ENCODE measurements at regions not wholly inside any gene's neighbourhood (a gene's known extent, or its start where the extent isn't known, plus 50 kb on each side); places are given as distances from the start of the nearest gene placed in this dataset.
"Not testable (repeated sequence)": the region's sequence is repeated elsewhere in the genome, so short reads cannot be mapped to it uniquely, and the experiment has no call there.

GRCh38 chr7:98727146-98727709 lies 110.1 kb downstream of the NPTX2 start:
- no peak for DNase-seq (ENCODE audit: low spot score)

- DNase-seq (ENCODE audit: low spot score) = no peak
These were observed 111.5 kb downstream of the NPTX2 start for GRCh38 chr7:98728555-98728954.

GRCh38 chr7:98729121-98729520 lies 112.0 kb downstream of the NPTX2 start:
- DNase-seq (ENCODE audit: low spot score) = no peak

- DNase-seq (ENCODE audit: low spot score) = no peak
These were observed 113.2 kb downstream of the NPTX2 start for GRCh38 chr7:98730326-98730725.

GRCh38 chr7:98731651-98732050 lies 114.6 kb downstream of the NPTX2 start:
- DNase-seq (ENCODE audit: low spot score) = no peak

- no peak for DNase-seq (ENCODE audit: low spot score)
These were observed 116.0 kb downstream of the NPTX2 start for GRCh38 chr7:98733036-98733435.

GRCh38 chr7:98735801-98736200 lies 118.7 kb downstream of the NPTX2 start:
- DNase-seq (ENCODE audit: low spot score) = no peak

- DNase-seq (ENCODE audit: low spot score) = not testable (repeated sequence)
These were observed 119.4 kb downstream of the NPTX2 start for GRCh38 chr7:98736461-98736860.

- DNase-seq (ENCODE audit: low spot score) = no peak
These were observed 120.1 kb downstream of the NPTX2 start for GRCh38 chr7:98737176-98737575.

GRCh38 chr7:98740643-98741042 lies 123.6 kb downstream of the NPTX2 start:
- DNase-seq (ENCODE audit: low spot score) = no peak

- peak; percentile 62 for DNase-seq (ENCODE audit: low spot score)
These were observed 124.0 kb downstream of the TMEM130 start for GRCh38 chr7:98745722-98746318.

- no peak for DNase-seq (ENCODE audit: low spot score)
These were observed 121.7 kb downstream of the TMEM130 start for GRCh38 chr7:98748090-98748489.

GRCh38 chr7:98753176-98753575 lies 116.6 kb downstream of the TMEM130 start:
- DNase-seq (ENCODE audit: low spot score) = no peak

GRCh38 chr7:98753989-98754479 lies 115.8 kb downstream of the TMEM130 start:
- DNase-seq (ENCODE audit: low spot score) = no peak

GRCh38 chr7:98755138-98755898 lies 114.5 kb downstream of the TMEM130 start:
- no peak for DNase-seq (ENCODE audit: low spot score)

GRCh38 chr7:98758157-98758556 lies 111.7 kb downstream of the TMEM130 start:
- no peak for DNase-seq (ENCODE audit: low spot score)

GRCh38 chr7:98760201-98760651 lies 109.6 kb downstream of the TMEM130 start:
- DNase-seq (ENCODE audit: low spot score) = no peak

- DNase-seq (ENCODE audit: low spot score) = no peak
These were observed 108.6 kb downstream of the TMEM130 start for GRCh38 chr7:98761225-98761624.

- no peak for DNase-seq (ENCODE audit: low spot score)
These were observed 107.2 kb downstream of the TMEM130 start for GRCh38 chr7:98762620-98763019.

GRCh38 chr7:98763441-98763840 lies 106.4 kb downstream of the TMEM130 start:
- DNase-seq (ENCODE audit: low spot score) = no peak

- DNase-seq (ENCODE audit: low spot score) = no peak
These were observed 104.9 kb downstream of the TMEM130 start for GRCh38 chr7:98764946-98765345.

GRCh38 chr7:98770085-98770484 lies 99.7 kb downstream of the TMEM130 start:
- DNase-seq (ENCODE audit: low spot score) = not testable (repeated sequence)

- no peak for DNase-seq (ENCODE audit: low spot score)
These were observed 98.3 kb downstream of the TMEM130 start for GRCh38 chr7:98771519-98771918.

Data from ureter (tissue), 1 donor.